ENCODE measurements at regions not wholly inside any gene's neighbourhood (a gene's known extent, or its start where the extent isn't known, plus 50 kb on each side); places are given as distances from the start of the nearest gene placed in this dataset.
"Not testable (repeated sequence)": the region's sequence is repeated elsewhere in the genome, so short reads cannot be mapped to it uniquely, and the experiment has no call there.

- not testable (repeated sequence) for H3K79me2 ChIP-seq (ENCODE audit: low read length); H4K20me1 ChIP-seq (ENCODE audit: insufficient read depth, low read length); H3K4me2 ChIP-seq (ENCODE audit: low read length); H3K9ac ChIP-seq (ENCODE audit: low read length); H3K4me3 ChIP-seq (ENCODE audit: low read length); H3K36me3 ChIP-seq (replicated peaks; ENCODE audit: low read depth, low read length); H3K9me3 ChIP-seq (ENCODE audit: insufficient read depth, low read length); H3K4me1 ChIP-seq (ENCODE audit: low read length); H3K27ac ChIP-seq (ENCODE audit: low read length); H2AFZ ChIP-seq (ENCODE audit: low read depth, low read length); H3K27me3 ChIP-seq (ENCODE audit: low read depth, low read length)
These were observed 214.8 kb upstream of the ZNF469 start for GRCh38 chr16:88167798-88168556.

GRCh38 chr16:88168557-88168949 is 214.2 kb upstream of the ZNF469 start:
- not testable (repeated sequence) for H3K36me3 ChIP-seq (replicated peaks; ENCODE audit: low read depth, low read length); H3K4me3 ChIP-seq (ENCODE audit: low read length); H3K27ac ChIP-seq (ENCODE audit: low read length); H4K20me1 ChIP-seq (ENCODE audit: insufficient read depth, low read length); H3K27me3 ChIP-seq (ENCODE audit: low read depth, low read length); H3K4me1 ChIP-seq (ENCODE audit: low read length); H2AFZ ChIP-seq (ENCODE audit: low read depth, low read length); H3K9me3 ChIP-seq (ENCODE audit: insufficient read depth, low read length); H3K9ac ChIP-seq (ENCODE audit: low read length); H3K4me2 ChIP-seq (ENCODE audit: low read length); H3K79me2 ChIP-seq (ENCODE audit: low read length)

GRCh38 chr16:88169136-88169830 is 213.5 kb upstream of the ZNF469 start:
- H3K4me2 ChIP-seq (ENCODE audit: low read length); H3K4me3 ChIP-seq (ENCODE audit: low read length): not testable (repeated sequence)

GRCh38 chr16:88169831-88170165 is 213.0 kb upstream of the ZNF469 start:
- H3K36me3 ChIP-seq (replicated peaks; ENCODE audit: low read depth, low read length); H3K27ac ChIP-seq (ENCODE audit: low read length); H2AFZ ChIP-seq (ENCODE audit: low read depth, low read length); H3K4me1 ChIP-seq (ENCODE audit: low read length); H3K9me3 ChIP-seq (ENCODE audit: insufficient read depth, low read length); H3K4me2 ChIP-seq (ENCODE audit: low read length); H3K79me2 ChIP-seq (ENCODE audit: low read length); H3K4me3 ChIP-seq (ENCODE audit: low read length); H4K20me1 ChIP-seq (ENCODE audit: insufficient read depth, low read length); H3K9ac ChIP-seq (ENCODE audit: low read length); H3K27me3 ChIP-seq (ENCODE audit: low read depth, low read length): not testable (repeated sequence)

More at GRCh38 chr16:88169136-88169830, 213.5 kb upstream of the ZNF469 start:
- not testable (repeated sequence) for H3K9ac ChIP-seq (ENCODE audit: low read length); H3K27me3 ChIP-seq (ENCODE audit: low read depth, low read length); H3K9me3 ChIP-seq (ENCODE audit: insufficient read depth, low read length); H3K4me1 ChIP-seq (ENCODE audit: low read length); H4K20me1 ChIP-seq (ENCODE audit: insufficient read depth, low read length); H3K36me3 ChIP-seq (replicated peaks; ENCODE audit: low read depth, low read length); H3K79me2 ChIP-seq (ENCODE audit: low read length); H2AFZ ChIP-seq (ENCODE audit: low read depth, low read length); H3K27ac ChIP-seq (ENCODE audit: low read length)

GRCh38 chr16:88170528-88170991 is 212.2 kb upstream of the ZNF469 start:
- no peaks in the 10 kb centered on the region for H3K4me1 ChIP-seq (ENCODE audit: low read length)

GRCh38 chr16:88171126-88171525 is 211.6 kb upstream of the ZNF469 start:
- H3K27ac ChIP-seq (ENCODE audit: low read length); H3K9me3 ChIP-seq (ENCODE audit: insufficient read depth, low read length); H2AFZ ChIP-seq (ENCODE audit: low read depth, low read length); H3K36me3 ChIP-seq (replicated peaks; ENCODE audit: low read depth, low read length); H3K27me3 ChIP-seq (ENCODE audit: low read depth, low read length); H3K9ac ChIP-seq (ENCODE audit: low read length); H3K4me2 ChIP-seq (ENCODE audit: low read length); H4K20me1 ChIP-seq (ENCODE audit: insufficient read depth, low read length); H3K4me3 ChIP-seq (ENCODE audit: low read length); H3K79me2 ChIP-seq (ENCODE audit: low read length); H3K4me1 ChIP-seq (ENCODE audit: low read length): not testable (repeated sequence)

More at GRCh38 chr16:88170528-88170991, 212.2 kb upstream of the ZNF469 start:
- Histone ChIP-seq H3K9me3 (ENCODE audit: insufficient read depth, low read length) (no peaks in the 10 kb centered on the region), H2AFZ (ENCODE audit: low read depth, low read length) (no peak overlapping the region), H3K4me3 (ENCODE audit: low read length) (no peak overlapping the region), H3K4me2 (ENCODE audit: low read length) (no peak overlapping the region), H3K27ac (ENCODE audit: low read length) (no peak overlapping the region), H3K79me2 (ENCODE audit: low read length) (no peaks in the 10 kb centered on the region), H4K20me1 (ENCODE audit: insufficient read depth, low read length) (no peaks in the 10 kb centered on the region), H3K9ac (ENCODE audit: low read length) (no peak overlapping the region), H3K27me3 (ENCODE audit: low read depth, low read length) (no peaks in the 10 kb centered on the region; the same call in 1 of the 2 replicates), H3K36me3 (replicated peaks; ENCODE audit: low read depth, low read length) (no peaks in the 10 kb centered on the region)
- TF ChIP-seq EZH2phosphoT487 (IDR thresholded peaks at IDR 0.05; ENCODE audit: low read depth), result no peak
- TF ChIP-seq CTCF (IDR thresholded peaks at IDR 0.05; ENCODE audit: low read depth, low read length), result no peak

- not testable (repeated sequence) for H3K27ac ChIP-seq (ENCODE audit: low read length); H3K79me2 ChIP-seq (ENCODE audit: low read length); H3K9ac ChIP-seq (ENCODE audit: low read length); H3K4me1 ChIP-seq (ENCODE audit: low read length); H2AFZ ChIP-seq (ENCODE audit: low read depth, low read length); H3K36me3 ChIP-seq (replicated peaks; ENCODE audit: low read depth, low read length); H3K4me2 ChIP-seq (ENCODE audit: low read length); H4K20me1 ChIP-seq (ENCODE audit: insufficient read depth, low read length); H3K9me3 ChIP-seq (ENCODE audit: insufficient read depth, low read length); H3K27me3 ChIP-seq (ENCODE audit: low read depth, low read length); H3K4me3 ChIP-seq (ENCODE audit: low read length)
These were observed 206.6 kb upstream of the ZNF469 start for GRCh38 chr16:88176184-88176583.

GRCh38 chr16:88176591-88177180 is 206.1 kb upstream of the ZNF469 start:
- not testable (repeated sequence) for H3K79me2 ChIP-seq (ENCODE audit: low read length); H4K20me1 ChIP-seq (ENCODE audit: insufficient read depth, low read length); H3K9me3 ChIP-seq (ENCODE audit: insufficient read depth, low read length); H3K4me3 ChIP-seq (ENCODE audit: low read length); H3K36me3 ChIP-seq (replicated peaks; ENCODE audit: low read depth, low read length); H3K9ac ChIP-seq (ENCODE audit: low read length); H2AFZ ChIP-seq (ENCODE audit: low read depth, low read length); H3K4me1 ChIP-seq (ENCODE audit: low read length); H3K27ac ChIP-seq (ENCODE audit: low read length); H3K27me3 ChIP-seq (ENCODE audit: low read depth, low read length); H3K4me2 ChIP-seq (ENCODE audit: low read length)
